Kidney (tissue), 13 donors: ENCODE measurements at regions not wholly inside any gene's neighbourhood (a gene's known extent, or its start where the extent isn't known, plus 50 kb on each side); places are given as distances from the start of the nearest gene placed in this dataset.

Experiments used
- DNase-seq, 5 donors: peaks; one replicate each; pipeline ENCODE4 v3.0.0-alpha.2; 2013 to 2020
- FAIRE-seq: peaks from 2 replicates; lab custom pipeline; 2012; peaks lifted over from hg19 to GRCh38; lab: Jason Lieb, UNC
- H3K27ac ChIP-seq, 2 donors: one replicate each; pipeline ENCODE4 v1.7.0; 2013; ENCODE audit warnings: low read depth in 2 of 2, low read length in 2 of 2, inconsistent platforms in 1 of 2
- H3K27me3 ChIP-seq: one replicate; pipeline ENCODE4 v1.7.1; 2013; ENCODE audit warnings: low read length, inconsistent platforms; ENCODE audit not compliant: control insufficient read depth, insufficient read depth
- H3K36me3 ChIP-seq, 3 donors: one replicate each; pipeline versions ENCODE4 v1.7.0 to v1.7.1; 2013; ENCODE audit warnings: low read length in 3 of 3, control low read depth in 1 of 3, inconsistent platforms in 1 of 3; ENCODE audit not compliant: insufficient read depth in 3 of 3, control insufficient read depth in 2 of 3
- H3K4me1 ChIP-seq, 3 donors: one replicate each; pipeline versions ENCODE4 v1.7.0 to v1.7.1; 2013; ENCODE audit warnings: low read length in 3 of 3, inconsistent platforms in 1 of 3, low read depth in 1 of 3; ENCODE audit not compliant: control insufficient read depth in 2 of 3, insufficient read depth in 2 of 3
- H3K4me3 ChIP-seq, 3 donors: one replicate each; pipeline versions ENCODE4 v1.7.0 to v1.8.1; 2013; ENCODE audit warnings: low read length in 3 of 3, control low read depth in 1 of 3, inconsistent platforms in 1 of 3
- H3K9ac ChIP-seq, 3 donors: one replicate each; pipeline versions ENCODE4 v1.7.0 to v1.7.1; 2013; ENCODE audit warnings: low read length in 3 of 3, control low read depth in 1 of 3, inconsistent platforms in 1 of 3
- H3K9me3 ChIP-seq, 3 donors: one replicate each; pipeline versions ENCODE4 v1.7.0 to v1.7.1; 2013; ENCODE audit warnings: low read length in 3 of 3, control low read depth in 1 of 3, inconsistent platforms in 1 of 3; ENCODE audit not compliant: control insufficient read depth in 2 of 3, insufficient read depth in 1 of 3
- CTCF ChIP-seq: IDR thresholded peaks from 3 replicates; pipeline ENCODE4 v1.5.1; 2012; ENCODE audit warnings: mild to moderate bottlenecking, moderate library complexity, borderline replicate concordance; ENCODE audit not compliant: insufficient read depth; ENCODE audit errors: extremely low read depth
- intact Hi-C: fragments of 100-400 bp; cut with DNase I; formaldehyde crosslinking; loops from one replicate; pipeline ENCODE4 v1.11.1; 2022
- donor health status: control.
- donor health status: control.
- donor health status: control.
- donor health status: control.
- donor health status: control.
- donor health status: DM: yes; HTN: yes; CAD: no.
- donor health status: Normal renal cell carcinoma (clear cell type).

DNA sequence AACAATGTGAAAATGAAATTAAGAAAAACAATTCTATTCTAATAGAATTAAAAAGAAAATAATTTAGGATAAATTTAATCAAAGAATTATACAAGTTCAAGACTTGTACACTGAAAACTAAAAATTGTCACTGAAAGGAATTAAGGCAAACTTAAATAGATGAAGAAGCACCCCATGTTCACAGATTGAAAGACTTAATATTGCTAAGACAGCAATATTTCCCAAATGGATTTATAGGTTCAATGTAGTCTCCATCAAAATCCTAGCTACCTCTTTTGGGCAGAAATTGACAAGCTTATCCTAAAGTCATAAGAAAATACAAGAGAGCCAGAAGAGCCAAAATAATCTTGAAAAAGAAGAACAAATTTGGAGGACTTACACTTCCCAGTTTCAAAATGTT is 53.5 kb upstream of the UBE3A start:
- intact Hi-C loops: no loop called here
- Histone ChIP-seq H3K27ac (no peak overlapping the region), H3K27me3 (no peaks in the 10 kb centered on the region), H3K9ac (no peak overlapping the region), H3K36me3 (no peaks in the 10 kb centered on the region), H3K4me3 (no peak overlapping the region), H3K4me1 (no peaks in the 10 kb centered on the region), H3K9me3 (peaks cover 0 to 6% (median 3%) of the 10 kb centered on the region in 3 donors)
- no peak for FAIRE-seq
- no peak for TF ChIP-seq CTCF
- no peak for DNase-seq
